Stimulated activated memory B cell treated with anti-CD40 and anti-IgM and Interleukin-4, amounts not matched to agents 10 μg/mL and 1 μg/mL and 100 μg/mL, for 72 hours (primary cell): ENCODE measurements at regions not wholly inside any gene's neighbourhood (a gene's known extent, or its start where the extent isn't known, plus 50 kb on each side); places are given as distances from the start of the nearest gene placed in this dataset.

Experiments
- ATAC-seq: fragments of 150-1000 bp; cut with Tn5 transposase; 2 replicates; pipeline ENCODE4 v1.10.0; 2021
- H3K27ac Mint-ChIP-seq: one replicate; pipeline ENCODE4 v1.8.0; 2022; ENCODE audit warnings: mild to moderate bottlenecking, mixed read lengths
- H3K27me3 Mint-ChIP-seq: one replicate; pipeline ENCODE4 v1.8.0; 2022; ENCODE audit warnings: mixed read lengths
- H3K36me3 Mint-ChIP-seq: one replicate; pipeline ENCODE4 v1.8.0; 2022; ENCODE audit warnings: mixed read lengths
- H3K4me1 Mint-ChIP-seq: one replicate; pipeline ENCODE4 v1.8.0; 2022; ENCODE audit warnings: mixed read lengths
- H3K4me3 Mint-ChIP-seq: one replicate; pipeline ENCODE4 v1.8.0; 2022; ENCODE audit warnings: mild to moderate bottlenecking, moderate library complexity, mixed read lengths
- H3K9me3 Mint-ChIP-seq: one replicate; pipeline ENCODE4 v1.8.0; 2022; ENCODE audit warnings: mixed read lengths

DNA sequence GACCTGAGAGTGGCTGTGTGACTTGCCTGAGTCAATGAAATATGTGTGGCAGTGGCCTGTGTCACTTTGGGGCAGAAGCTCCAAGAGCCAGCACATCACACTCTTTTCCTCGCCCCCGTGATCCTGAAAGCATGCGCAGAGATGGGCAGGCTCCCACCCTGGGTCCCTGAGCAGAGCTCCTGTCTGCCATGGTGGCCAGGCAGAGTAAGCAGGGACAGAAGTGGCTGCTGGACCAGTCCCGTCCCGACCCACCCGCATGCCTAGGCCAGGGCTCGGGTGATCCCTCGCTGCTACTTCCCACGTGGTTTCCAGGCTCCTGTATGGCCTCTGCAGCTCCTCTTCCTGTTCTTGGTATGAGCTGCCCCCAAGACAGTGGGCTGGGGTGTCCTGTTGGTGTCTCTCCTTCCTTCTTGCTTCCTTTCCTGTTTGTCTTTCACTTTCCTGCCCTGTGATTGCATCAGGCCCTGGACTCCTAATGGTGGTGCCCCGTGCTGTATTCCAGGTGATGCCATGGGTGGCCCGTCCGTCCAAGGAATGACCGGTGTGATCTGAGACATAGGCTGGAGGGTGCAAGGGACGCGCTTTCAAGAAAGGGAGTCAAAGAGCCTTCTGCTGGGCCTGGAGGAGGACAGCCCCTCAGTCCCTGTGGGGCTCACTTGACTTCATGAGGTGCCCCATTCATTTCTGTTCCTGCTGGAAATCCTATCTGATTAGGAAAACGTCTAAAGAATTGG is 71.4 kb upstream of the SHH start:
- no peaks in the 10 kb centered on the region for H3K36me3 Mint-ChIP-seq
- H3K4me1 Mint-ChIP-seq, result no peaks in the 10 kb centered on the region
- no peak overlapping the region for H3K4me3 Mint-ChIP-seq
- H3K9me3 Mint-ChIP-seq, result no peaks in the 10 kb centered on the region
- no peak for ATAC-seq
- no peak overlapping the region for H3K27ac Mint-ChIP-seq
- H3K27me3 Mint-ChIP-seq, result peaks cover 21% of the 10 kb centered on the region

DNA sequence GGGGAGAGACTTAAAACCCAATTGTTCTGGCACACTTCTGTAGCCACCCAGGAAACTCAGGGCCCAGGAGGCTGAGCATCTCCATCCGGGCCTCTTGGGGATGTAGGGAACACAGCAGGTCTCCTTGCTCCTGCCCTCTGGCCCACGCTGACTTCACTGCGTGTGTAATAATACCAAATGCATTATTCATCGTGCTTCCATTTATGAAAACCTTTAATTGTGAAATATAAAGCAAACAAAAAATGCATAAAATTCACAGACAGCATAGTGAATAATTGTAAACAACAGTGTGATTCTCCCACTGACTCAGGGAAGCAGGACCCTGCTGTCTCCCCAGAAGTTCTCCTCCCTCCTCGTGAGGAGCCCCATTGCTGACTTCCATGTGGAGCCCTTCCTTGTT is 70.3 kb upstream of the SHH start:
- Mint-ChIP-seq H3K9me3 (no peaks in the 10 kb centered on the region), H3K27me3 (peaks cover 16% of the 10 kb centered on the region), H3K36me3 (no peaks in the 10 kb centered on the region), H3K4me3 (no peak overlapping the region), H3K27ac (no peak overlapping the region), H3K4me1 (no peaks in the 10 kb centered on the region)
- no peak for ATAC-seq

DNA sequence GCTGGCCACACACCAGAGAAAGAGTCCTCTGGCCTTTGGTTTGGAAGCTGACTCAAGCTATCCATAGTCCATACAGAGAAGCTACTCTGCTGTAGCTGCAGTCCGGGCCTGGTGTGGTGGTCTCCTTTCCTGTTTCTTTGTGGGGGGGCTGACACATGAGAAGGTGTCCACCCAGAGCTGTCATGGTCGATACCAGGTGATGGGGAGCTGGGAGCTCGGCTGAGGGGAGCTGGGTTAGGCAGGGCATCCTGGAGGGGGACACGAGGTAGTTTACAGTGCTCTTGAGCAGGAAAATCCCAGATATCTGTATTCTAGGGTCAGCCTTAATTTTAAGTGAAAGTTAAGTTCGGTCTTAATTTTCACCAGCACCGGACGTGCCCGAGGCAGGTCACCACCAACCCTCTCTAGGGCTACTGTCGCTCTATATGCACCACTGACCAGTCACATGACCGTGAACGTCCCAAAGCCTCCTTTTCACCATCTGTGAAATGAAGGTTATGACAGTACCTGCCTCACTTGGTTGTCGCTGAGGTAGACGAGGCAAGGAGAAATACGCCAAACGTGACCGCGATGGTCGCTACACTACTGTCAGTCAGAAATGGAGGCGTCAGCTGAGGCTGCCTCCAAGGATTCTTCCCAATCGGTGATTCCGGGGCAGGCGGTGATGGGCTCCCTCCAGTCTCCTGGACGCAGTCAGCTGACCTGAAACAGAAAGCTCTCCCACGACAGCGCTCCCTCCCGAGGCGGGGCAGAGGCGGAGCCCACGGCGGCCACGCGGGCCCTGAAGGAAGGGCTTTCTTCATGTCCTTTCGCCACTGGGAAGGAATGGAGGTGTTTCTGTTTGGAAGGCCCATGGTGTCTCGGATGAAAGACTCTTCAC is 69.4 kb upstream of the SHH start:
- H3K27ac Mint-ChIP-seq, result no peak overlapping the region

DNA sequence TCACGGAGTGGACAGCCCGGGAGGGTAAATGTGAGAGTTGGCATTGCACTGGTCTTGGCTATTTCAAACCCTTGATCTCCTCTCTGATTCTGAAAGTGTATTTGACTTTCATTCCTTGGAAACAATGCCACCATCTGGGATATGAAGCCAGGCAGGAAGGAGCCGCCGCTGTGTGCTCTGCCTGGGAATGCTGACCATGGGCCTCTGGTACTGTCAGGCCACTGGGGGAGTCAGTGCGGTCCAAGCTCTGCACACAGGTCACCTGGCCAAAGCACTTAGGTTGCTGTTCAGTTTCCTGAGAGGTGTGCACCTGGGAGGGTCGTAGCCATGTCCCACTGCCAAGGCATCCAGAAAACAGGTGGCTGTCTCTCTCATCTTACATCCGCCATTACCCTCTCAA is 68.5 kb upstream of the SHH start:
- ATAC-seq, result no peak
- H3K4me1 Mint-ChIP-seq, result no peaks in the 10 kb centered on the region
- peaks cover 3% of the 10 kb centered on the region for H3K9me3 Mint-ChIP-seq
- no peak overlapping the region for H3K27ac Mint-ChIP-seq
- H3K36me3 Mint-ChIP-seq, result no peaks in the 10 kb centered on the region
- peaks cover 6% of the 10 kb centered on the region for H3K27me3 Mint-ChIP-seq
- H3K4me3 Mint-ChIP-seq, result no peak overlapping the region

More for the DNA sequence above, 69.4 kb upstream of the SHH start:
- Mint-ChIP-seq H3K9me3 (peaks cover 3% of the 10 kb centered on the region), H3K4me3 (no peak overlapping the region), H3K36me3 (no peaks in the 10 kb centered on the region), H3K27me3 (peaks cover 16% of the 10 kb centered on the region), H3K4me1 (no peaks in the 10 kb centered on the region)
- no peak for ATAC-seq

DNA sequence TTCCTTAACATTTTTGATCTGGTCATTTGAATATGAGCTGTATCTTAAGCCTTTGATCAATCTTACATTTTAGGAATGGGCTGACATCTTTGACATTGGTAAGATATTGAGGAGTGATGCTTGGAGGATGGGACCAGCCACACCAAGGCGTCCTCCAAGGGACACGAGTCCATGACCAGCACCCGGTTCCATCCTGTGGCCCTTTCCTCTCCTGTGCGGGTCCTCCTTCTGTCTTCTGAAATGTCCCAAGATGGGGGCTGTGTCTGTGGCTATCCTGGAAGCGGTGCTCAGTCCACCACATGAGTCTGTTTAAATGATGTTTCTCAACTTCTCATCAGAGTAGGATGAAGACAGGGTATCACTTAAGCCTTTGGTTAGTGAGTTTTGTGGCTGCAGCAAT is 67.3 kb upstream of the SHH start:
- Mint-ChIP-seq H3K4me1 (peaks cover under 1% of the 10 kb centered on the region), H3K27ac (no peak overlapping the region), H3K36me3 (no peaks in the 10 kb centered on the region), H3K9me3 (peaks cover 3% of the 10 kb centered on the region), H3K27me3 (peaks cover 1% of the 10 kb centered on the region), H3K4me3 (no peak overlapping the region)
- ATAC-seq, result no peak

DNA sequence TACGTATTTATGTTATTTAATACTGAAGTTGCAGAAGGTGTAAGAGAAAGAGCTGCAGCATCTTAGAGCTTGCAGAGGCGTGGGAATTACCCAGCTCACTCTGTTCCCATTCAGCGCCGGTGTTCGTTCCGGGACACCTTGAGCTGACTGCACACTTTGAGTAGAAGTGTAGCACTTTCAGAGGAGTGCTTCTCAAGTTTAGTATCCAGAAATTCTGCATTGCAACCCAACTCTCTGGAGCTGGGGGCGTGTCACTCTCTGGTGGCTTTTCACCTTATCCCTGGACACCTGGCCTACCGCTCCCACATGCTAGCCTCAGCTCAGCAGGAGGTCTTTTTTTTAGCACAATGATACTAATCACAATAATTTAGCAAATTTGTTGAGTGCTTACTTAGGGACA is 66.4 kb upstream of the SHH start:
- H3K36me3 Mint-ChIP-seq, result no peaks in the 10 kb centered on the region
- H3K27ac Mint-ChIP-seq, result no peak overlapping the region
- no peak for ATAC-seq

DNA sequence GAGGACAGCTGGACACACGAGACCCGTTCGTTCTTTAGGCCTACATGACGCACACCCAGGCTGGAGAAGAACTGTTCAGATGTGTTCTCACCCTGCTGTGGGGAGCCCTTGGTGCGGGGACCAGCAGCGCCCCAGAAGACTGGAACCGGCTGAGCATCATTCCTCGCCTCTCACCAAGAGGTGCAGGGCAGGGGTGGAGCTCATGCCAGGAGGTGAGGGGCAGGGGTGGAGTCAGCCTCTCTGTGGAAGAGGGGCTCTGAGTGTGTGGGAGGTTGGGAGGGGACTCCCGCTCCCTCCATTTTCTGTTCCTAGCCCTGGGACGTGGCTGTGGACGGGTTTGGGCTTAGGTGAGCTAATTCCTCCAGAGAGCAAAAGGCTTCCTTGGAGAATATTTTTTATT is 66.0 kb upstream of the SHH start:
- ATAC-seq, result peak; percentile 42
- Mint-ChIP-seq H3K36me3 (no peaks in the 10 kb centered on the region), H3K9me3 (peaks cover 3% of the 10 kb centered on the region), H3K4me1 (peaks cover 12% of the 10 kb centered on the region), H3K4me3 (no peak overlapping the region), H3K27me3 (peaks cover 12% of the 10 kb centered on the region), H3K27ac (no peak overlapping the region)

More for the DNA sequence above, 66.4 kb upstream of the SHH start:
- Mint-ChIP-seq H3K27me3 (peaks cover 10% of the 10 kb centered on the region), H3K9me3 (peaks cover 3% of the 10 kb centered on the region), H3K4me1 (peaks cover 10% of the 10 kb centered on the region), H3K4me3 (no peak overlapping the region)

DNA sequence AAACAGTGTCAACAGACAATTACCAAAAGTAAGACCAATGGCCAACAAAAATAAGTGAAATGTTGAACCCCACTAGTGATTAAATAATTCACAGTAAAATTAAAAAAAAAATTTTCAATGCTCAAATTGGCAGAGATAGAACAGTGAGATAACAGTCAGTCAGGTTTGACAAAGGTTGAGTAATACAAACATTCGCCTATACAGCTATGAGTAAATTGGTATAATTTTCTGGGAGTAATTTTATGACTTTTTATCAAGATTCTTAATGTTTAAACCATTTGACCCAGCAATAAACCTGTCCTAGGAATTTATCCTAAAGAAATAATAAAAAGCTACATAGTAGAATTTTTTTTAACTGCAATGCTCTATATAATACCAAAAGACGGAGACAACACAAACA is 64.9 kb upstream of the SHH start:
- no peaks in the 10 kb centered on the region for H3K36me3 Mint-ChIP-seq
- no peak for ATAC-seq
- H3K27me3 Mint-ChIP-seq, result peaks cover 12% of the 10 kb centered on the region
- H3K27ac Mint-ChIP-seq, result no peak overlapping the region
- H3K4me3 Mint-ChIP-seq, result no peak overlapping the region
- peaks cover 12% of the 10 kb centered on the region for H3K4me1 Mint-ChIP-seq
- peaks cover 3% of the 10 kb centered on the region for H3K9me3 Mint-ChIP-seq

DNA sequence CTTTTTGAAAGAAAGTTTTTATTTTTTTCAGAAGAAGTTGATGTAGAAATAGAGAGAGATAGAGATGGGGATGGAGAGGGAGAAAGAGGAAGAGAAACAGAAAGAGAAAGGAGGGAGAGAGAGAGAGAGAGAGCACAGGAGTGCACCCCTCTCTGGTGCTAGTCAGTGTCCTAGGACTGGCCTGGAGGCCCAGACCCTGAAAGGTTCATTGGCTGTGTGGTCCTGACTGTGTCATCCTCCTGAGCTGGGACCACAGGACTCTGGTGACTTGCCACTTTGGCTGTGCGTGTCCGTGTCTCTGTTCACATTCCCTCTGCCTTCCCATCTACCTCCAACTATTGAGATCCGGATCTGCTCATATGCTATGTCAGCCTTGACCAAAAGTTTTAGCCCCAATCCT is 62.1 kb upstream of the SHH start:
- Mint-ChIP-seq H3K9me3 (peaks cover 3% of the 10 kb centered on the region), H3K4me1 (peaks cover 12% of the 10 kb centered on the region), H3K27ac (no peak overlapping the region), H3K4me3 (no peak overlapping the region), H3K27me3 (peaks cover 22% of the 10 kb centered on the region), H3K36me3 (no peaks in the 10 kb centered on the region)
- no peak for ATAC-seq

DNA sequence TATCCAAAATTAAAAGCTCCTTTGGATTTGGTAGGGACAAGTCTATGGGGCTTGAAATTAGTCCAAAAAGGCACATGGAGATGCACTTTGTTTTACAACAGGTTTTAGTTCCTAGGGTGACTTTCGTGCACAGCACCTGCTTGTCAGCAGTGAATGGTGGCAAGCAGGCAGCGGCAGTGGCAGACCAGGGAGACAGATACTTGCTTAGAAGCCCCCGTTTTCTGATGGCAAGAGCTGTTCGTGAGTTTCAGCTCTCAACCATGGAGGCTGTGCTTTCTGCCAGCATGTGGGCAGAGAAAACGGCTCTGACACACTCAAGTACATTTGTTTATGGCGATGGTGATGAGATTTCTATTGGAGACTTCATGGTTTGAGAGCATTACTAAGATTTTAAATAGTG is 61.7 kb upstream of the SHH start:
- Mint-ChIP-seq H3K4me3 (no peak overlapping the region), H3K36me3 (no peaks in the 10 kb centered on the region), H3K27me3 (peaks cover 22% of the 10 kb centered on the region), H3K9me3 (peaks cover 3% of the 10 kb centered on the region), H3K4me1 (peaks cover 12% of the 10 kb centered on the region), H3K27ac (no peak overlapping the region)
- no peak for ATAC-seq

DNA sequence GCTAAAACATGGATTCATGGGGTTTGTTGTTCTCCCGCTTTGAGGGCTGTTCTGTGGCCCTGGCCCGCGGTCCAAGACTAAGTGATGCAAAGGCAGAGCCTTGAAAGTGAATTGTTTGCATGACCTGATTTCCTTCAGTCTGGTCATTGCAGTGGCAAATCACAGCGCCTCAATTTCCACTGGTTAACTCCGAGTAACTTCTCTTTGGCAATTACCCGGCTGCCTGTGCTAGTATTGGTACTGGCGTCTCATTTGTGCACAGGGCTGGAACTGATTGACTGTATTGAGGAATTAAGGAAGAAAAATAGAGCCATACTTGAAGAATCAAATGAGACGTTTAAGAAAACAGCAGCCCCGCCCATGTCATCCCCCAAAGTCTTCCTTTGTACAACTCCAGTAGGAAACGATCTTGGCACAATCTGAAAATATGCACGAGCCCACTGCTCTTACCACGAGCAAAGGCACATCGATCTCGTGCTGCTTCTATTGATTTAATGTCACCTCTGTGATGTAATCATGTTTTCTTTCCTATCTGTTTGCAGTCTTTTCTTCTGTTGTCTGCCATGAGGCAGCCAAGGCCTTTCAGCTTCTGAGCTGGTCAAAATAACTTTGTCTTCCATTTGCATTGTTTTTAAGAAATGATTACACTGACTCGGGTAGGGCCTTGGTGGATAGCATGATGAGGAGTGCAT is 60.6 kb upstream of the SHH start:
- Mint-ChIP-seq H3K9me3 (peaks cover 3% of the 10 kb centered on the region), H3K36me3 (no peaks in the 10 kb centered on the region), H3K27me3 (peaks cover 22% of the 10 kb centered on the region), H3K4me3 (no peak overlapping the region), H3K4me1 (peaks cover 12% of the 10 kb centered on the region), H3K27ac (no peak overlapping the region)
- ATAC-seq, result no peak

DNA sequence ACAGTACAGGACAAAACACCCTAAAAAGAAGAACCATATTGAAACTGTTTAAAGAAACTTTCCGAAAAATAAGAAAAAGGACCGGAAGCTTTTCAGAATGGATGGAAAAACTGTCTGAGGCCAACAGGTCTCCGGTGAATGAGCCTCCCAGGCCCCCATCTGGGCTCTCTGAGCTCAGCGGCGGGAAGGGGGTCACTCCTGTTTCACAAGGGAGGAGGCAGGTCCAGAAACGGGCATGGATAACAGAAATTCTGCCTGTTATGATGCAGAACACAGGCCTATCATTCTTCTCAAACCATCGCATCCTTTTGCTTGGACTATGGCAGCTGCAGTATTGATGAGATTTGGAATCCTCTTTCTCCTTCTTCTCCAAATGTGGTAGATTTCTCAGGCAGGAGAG is 58.9 kb upstream of the SHH start:
- Mint-ChIP-seq H3K9me3 (no peaks in the 10 kb centered on the region), H3K36me3 (no peaks in the 10 kb centered on the region), H3K4me1 (peaks cover 12% of the 10 kb centered on the region), H3K27ac (no peak overlapping the region), H3K27me3 (peaks cover 35% of the 10 kb centered on the region), H3K4me3 (no peak overlapping the region)
- ATAC-seq, result no peak

DNA sequence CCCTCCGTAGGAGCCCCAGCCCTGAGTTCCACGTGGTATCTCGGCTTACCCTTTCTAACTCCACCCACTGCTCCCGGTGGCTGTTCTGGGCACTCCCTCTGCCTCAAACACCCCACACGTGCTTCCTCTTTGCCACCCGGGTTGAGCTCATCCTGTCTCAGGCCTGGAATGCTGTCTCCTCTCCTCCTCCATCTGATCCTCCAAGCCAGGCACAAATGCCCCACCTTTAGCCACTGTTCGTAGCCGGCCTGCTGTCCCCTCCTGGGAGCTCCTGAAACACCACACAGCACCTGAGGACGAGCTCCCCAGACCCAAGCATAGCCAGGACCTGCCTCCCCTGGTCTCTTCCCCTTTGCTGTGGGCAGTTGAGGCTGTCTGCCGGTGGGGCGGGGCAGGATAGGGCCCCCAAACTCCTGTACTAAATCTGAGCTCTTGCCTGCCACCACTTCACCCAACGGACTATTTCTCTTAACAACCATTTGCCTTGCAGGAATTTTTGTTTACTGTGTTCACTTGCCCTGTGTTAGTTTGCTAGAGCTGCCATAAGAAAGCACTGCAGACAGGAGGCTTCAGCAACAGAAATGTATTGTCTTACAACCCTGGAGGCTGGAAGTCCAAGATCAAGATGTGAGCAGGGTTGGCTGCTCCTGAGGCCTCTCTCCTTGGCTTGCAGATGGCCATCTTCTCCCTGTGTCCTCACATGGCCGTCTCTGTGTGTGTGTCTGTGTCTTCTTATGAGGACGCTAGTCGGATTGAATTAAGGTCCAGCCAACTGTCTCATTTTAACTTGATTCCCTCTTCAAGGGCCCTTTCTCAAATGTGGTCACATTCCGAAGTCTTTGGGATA is 58.3 kb upstream of the SHH start:
- Mint-ChIP-seq H3K9me3 (no peaks in the 10 kb centered on the region), H3K4me3 (no peak overlapping the region), H3K27me3 (peaks cover 42% of the 10 kb centered on the region), H3K4me1 (peaks cover 12% of the 10 kb centered on the region), H3K36me3 (no peaks in the 10 kb centered on the region), H3K27ac (no peak overlapping the region)
- ATAC-seq, result no peak

DNA sequence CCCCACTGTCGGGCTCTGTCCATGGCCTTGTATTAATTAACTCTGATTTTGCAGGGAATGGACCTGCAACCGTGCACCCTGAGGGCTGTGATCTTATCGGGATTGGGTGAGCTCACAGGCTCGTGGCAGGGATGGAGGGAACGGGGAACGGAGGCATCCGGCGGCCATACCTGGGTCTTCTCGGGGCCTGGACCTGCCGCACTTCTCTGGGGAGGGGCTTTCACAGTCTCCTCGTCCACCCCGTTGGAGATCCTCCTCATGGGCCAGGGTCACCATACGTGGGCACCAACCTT is 57.5 kb upstream of the SHH start:
- no peak overlapping the region for H3K27ac Mint-ChIP-seq

More for the DNA sequence above, 57.5 kb upstream of the SHH start:
- Mint-ChIP-seq H3K4me1 (peaks cover 12% of the 10 kb centered on the region), H3K9me3 (no peaks in the 10 kb centered on the region), H3K4me3 (no peak overlapping the region), H3K27me3 (peaks cover 48% of the 10 kb centered on the region), H3K36me3 (no peaks in the 10 kb centered on the region)
- ATAC-seq, result no peak
